ENCODE measurements at regions not wholly inside any gene's neighbourhood (a gene's known extent, or its start where the extent isn't known, plus 50 kb on each side); places are given as distances from the start of the nearest gene placed in this dataset.

DNA sequence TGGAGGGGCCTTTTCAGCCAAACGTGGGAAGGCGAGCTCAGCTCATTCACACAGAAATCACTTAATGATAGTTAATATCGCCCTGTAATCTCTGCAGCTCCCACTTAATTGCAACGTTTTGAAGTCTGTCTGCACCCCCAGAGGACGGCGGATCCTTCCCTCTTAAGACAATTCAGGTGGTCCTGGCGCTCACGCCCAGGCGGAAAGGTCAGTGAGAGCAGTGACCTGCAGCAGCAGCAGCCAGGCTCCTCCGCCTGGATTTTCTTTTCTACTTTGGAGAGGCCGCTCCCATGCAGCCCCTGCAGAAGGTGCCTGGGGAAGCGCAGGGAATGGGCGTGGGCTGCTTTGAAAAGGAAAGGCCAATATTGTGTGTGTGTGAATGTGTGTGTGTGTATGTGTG is 400.9 kb upstream of the IRX1 start:
- intact Hi-C loops (cut with DNase I): no loop called here
- ATAC-seq (no peak), DNase-seq (ENCODE audit: missing footprints) (no peak)

DNA sequence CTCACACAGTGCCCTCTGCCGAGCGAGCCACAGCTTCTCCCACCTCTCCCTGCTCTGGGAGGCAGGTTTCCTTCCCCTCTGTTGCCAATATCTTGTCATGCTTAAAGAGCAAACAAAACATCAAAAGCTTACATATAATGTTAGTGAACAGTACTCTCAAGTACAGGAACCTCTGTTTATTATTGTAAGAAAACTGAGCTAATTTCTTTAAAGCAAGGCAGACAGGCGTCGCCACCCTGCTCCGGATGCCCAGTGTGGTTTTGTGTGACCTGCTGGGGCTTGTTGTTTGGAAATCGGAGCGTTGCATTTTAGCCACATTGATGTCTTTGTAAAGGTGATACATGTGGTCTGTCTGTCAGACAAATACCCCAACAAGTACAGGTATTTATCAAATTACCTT is 401.4 kb upstream of the IRX1 start:
- no peak for DNase-seq (ENCODE audit: missing footprints)
- intact Hi-C loops (cut with DNase I): no loop called here

DNA sequence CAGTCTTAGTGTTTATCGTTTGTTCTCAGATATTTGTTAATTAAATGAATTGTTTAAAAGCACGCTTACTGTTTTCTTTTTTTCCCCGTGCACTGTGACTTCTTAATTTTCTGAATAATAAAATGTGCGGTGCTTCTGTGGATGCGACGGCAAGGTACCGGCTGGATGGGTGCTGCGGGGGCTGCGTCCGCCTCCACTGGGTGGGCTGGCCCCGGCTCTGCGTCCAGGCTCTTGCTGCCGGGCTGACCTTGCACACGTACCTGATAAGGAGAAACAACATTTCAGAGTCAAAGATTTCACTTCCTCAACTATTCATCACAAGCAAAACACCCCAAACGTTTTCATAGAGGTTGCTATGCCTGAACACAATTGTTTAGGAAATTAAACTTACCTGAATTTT is 404.0 kb upstream of the IRX1 start:
- no peak for DNase-seq (ENCODE audit: missing footprints)
- no peak for ATAC-seq
- intact Hi-C loops (cut with DNase I): no loop called here

More for the DNA sequence above, 401.4 kb upstream of the IRX1 start:
- no peak for ATAC-seq

DNA sequence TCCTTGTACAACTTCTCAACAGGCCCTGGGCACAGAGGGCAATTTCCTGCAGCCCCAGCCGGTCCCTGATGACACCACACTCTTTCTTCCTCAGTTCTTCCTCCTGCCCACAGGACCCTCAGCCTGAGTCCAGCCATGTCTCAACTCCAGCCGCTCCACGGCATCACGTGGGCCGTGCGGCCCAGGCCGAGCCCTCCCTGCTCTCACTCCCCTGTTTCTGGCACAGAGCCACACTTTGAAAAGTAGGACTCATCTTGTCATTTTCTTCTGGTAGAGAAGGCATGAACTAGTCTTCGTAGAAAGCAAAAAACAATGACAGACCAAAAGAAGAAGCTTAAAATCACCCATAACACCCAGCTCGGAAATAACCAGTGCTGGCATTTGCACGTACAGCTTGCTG is 404.7 kb upstream of the IRX1 start:
- DNase-seq (ENCODE audit: missing footprints): no peak
- intact Hi-C loops (cut with DNase I): no loop called here

DNA sequence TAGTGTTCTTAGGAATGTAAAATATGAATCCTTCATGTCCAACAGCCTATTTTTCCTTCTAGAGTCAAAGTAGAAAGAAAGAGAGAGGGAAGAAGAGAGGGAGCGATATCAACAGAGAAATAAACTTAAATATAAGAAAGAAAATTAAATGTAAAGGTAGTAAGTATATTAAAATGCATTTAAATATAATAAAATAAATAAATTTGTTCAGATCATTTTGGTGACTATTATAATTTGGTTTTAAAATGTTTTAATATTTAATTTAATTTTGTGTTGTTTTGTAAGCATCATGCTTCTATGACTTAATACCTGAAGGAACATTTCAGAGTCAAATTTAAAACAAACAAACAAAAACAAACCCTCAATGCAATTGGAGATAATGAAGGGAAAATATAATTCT is 405.2 kb upstream of the IRX1 start:
- DNase-seq (ENCODE audit: missing footprints): no peak
- ATAC-seq: no peak
- intact Hi-C loops (cut with DNase I): no loop called here

More for the DNA sequence above, 404.7 kb upstream of the IRX1 start:
- no peak for ATAC-seq

DNA sequence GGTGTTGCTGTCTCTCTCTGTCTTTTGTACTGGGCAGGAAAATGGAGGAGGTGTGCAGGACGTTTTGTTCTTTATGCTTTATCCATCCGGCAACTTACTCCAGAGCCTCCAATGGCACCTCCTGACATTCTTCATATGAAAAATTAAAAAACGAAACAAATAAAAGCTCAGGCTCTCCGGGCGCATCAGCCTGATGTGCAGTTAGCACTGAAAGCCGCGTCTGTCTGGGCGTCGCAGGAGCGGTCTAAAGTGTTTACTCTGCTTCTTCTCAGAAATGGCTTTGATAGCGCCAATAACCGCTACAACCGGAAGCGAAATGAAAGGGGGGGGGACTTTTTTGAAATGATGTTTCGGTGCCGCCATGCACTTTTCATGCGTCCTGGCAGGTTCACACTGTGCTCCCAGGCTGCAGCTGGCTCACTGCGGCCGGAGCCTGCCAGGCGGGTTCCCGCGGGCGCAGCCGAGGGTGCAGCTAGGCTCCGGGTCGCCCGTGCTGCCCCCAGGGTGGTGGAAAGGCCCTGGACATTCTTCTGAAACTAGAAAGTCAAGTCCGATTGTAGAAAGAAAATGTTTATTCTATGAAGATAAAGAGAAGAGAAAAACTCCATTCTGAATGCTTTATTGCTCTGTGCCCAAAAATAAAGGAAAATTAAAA is 407.7 kb upstream of the IRX1 start:
- no peak for ATAC-seq
- DNase-seq (ENCODE audit: missing footprints): no peak
- intact Hi-C loops (cut with DNase I): no loop called here

DNA sequence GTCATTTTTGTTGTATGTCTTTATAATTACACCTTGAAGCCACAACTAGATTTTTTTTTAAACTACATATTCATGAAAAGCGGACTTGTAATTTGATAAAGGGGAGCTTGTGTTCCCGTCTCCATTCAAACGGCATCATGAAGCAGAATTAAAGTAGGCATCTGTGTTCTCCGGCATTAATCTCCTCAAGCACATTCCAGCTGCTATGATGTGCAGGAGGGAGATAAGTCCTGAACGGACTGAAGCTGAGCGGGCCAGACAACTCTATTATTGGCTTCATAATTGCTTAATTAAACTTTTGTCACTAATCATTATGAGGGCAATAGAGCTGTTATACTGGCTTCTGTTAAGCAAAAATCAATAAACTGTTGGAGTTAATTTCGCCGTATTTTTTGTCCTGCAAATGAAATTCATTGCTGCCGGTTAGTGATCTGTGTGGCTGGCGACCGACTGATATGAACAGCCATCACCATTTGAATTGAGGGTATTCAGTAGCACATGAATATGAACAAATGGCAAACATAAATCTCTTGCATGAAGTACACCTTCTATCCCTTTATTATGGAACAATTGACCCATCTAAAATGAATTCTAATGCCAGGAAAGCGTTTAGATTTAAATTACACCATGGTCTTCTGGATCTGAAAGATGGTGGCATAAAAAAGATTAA is 408.8 kb upstream of the IRX1 start:
- DNase-seq (ENCODE audit: missing footprints): no peak
- intact Hi-C loops (cut with DNase I): no loop called here
- no peak for ATAC-seq

DNA sequence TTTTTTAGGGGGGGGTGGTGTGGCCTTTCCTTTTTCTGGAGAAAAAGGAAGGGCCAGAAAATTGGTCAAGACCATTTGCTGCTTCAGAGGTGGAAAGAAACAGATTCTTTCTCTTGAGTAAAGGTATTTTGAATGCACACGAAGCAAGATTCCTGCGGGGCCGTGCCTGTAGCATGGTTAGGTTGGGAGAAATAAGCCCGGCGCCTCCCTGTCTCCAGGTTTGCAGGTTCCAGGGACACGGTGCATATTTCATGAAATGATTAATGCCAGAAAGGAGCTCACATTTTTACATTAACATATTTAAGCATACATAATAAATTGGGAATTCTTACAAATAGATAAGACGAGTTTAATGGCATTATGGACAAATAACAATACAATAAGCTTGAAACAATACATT is 409.5 kb upstream of the IRX1 start:
- DNase-seq (ENCODE audit: missing footprints) (no peak), ATAC-seq (no peak)
- intact Hi-C loops (cut with DNase I): no loop called here

DNA sequence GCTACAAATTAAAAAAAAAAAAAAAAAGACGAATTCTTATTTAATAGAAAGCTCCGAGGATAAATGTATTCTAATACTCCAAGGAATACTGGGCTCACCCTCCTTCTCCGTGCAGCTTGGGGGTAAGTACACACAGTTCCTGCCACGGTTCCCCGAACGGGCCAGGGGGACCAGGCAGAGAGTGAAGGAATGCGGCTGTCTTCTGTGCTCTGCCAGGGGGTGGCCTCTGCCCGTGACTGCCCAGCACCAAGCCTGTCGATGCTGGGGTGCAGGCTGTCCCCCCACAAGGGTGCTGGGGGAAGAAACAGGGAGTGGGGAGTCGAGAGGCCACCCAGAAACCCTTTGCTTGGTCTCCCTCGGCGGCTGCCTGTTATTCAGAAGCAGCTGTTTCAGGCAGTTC is 410.1 kb upstream of the IRX1 start:
- ATAC-seq: no peak

DNA sequence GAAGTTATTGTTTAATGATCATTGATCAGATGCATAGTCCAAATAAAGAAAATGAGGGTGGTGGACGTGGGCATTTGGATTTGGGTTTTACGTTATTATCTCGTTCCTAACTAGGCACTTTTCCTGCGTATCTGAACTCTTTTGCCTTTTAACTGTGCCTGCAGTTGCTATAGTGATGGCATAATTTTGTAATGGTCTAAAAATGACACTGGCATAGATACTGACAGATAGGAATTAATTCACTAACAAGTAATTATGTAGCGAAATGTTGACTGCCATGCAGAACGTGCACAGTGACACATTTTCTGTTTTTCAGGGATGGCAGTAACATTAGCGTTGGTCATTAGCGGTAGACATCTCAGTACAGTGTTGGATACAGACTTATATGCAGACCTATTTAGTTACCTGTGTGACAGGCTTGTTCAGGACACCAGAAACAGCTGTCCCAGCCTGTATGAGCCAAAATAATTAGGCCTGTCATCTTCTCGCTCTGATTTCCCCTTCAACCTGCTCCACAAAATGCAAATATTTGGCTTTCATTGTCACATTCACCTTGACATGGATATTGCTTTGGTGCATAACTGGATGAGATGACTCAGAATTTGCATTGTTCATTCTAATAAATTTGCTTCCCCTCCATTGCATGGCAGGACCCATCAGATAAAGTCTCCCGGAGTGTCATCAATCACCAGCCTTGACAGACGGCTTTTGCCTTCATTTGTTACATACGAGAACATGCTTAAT is 413.3 kb upstream of the IRX1 start:
- intact Hi-C loops (cut with DNase I): no loop called here
- ATAC-seq: no peak
- no peak for DNase-seq (ENCODE audit: missing footprints)

More for the DNA sequence above, 410.1 kb upstream of the IRX1 start:
- no peak for DNase-seq (ENCODE audit: missing footprints)
- intact Hi-C loops (cut with DNase I): no loop called here

DNA sequence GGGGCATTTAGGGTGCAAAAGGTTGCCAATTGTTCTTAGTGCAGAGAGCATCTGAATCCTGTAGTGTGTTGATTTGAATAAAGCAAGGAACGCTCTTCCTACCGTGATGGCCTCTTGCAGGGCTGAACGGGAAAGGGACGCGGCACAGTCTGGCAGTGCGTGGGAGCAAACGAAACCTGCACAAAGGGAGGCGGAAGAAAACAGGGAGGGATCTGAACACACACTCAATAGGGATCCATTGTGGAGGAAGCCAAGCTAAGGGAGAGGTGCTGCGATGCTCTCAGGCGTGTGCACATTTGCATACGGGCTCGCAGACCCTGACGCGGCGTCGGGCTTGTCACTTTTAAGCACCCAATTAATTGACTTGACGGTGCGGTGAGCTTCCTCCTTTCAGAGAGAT is 414.0 kb upstream of the IRX1 start:
- no peak for ATAC-seq
- no peak for DNase-seq (ENCODE audit: missing footprints)

DNA sequence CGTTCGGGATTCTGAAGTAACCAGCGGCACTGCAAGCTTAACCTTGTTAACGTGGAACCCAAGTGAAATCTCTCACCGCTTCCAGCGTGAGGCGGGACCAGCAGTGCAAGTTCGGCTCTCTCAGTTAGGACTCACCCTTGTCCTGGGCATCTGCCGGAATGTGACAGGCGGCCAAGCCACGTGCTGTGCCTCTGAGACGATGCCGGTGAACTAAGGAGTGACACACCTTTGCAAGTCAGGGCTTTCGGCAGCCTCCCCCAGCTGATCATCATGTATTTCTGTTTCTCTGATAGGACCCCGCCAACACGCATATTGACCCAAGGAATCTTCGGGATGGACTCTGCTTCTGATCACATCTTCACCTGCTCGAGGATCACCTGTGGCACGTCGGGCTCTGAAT is 415.0 kb upstream of the IRX1 start:
- no peak for ATAC-seq
- intact Hi-C loops (cut with DNase I): no loop called here
- no peak for DNase-seq (ENCODE audit: missing footprints)

More for the DNA sequence above, 414.0 kb upstream of the IRX1 start:
- intact Hi-C loops (cut with DNase I): no loop called here

DNA sequence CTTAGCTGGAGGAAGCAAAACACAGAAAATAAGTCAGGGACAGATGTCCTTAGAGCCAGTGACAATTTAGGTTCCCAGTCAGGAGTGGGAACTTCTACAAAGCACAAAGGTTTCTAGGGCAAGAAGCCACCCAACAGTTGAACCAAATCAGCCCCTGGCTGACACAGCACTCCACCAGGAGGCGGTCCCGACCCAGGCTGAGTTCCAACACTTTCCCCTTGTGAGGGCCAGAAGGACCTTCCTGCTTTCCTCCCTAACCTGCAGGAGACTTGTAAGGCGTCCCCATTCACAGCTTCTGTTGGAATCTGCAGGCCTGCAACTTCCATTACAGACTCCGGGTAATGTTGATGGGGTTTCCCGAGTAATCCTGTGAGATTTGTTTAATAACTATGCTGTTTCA is 416.4 kb upstream of the IRX1 start:
- DNase-seq (ENCODE audit: missing footprints): no peak
- intact Hi-C loops (cut with DNase I): no loop called here
- ATAC-seq: no peak

DNA sequence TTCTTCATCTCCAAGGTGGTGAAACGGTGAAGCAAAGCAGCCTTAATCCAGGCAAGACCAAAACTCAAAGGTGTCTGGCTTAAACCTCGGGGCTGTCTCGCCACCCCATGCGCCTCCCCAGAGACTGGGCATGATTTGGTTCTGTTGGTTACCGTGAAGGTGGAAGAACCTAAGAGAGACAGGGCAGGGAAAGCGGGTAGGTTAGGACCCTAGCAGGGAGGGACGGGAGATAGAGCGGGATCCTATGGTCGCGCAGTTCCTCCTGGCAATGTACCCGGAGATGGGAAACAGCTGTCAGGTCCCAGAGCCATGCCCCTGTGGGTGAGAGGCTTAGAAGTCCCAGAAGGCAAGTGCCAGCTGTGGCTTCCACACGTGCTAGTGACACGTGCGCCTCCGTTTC is 418.3 kb upstream of the IRX1 start:
- DNase-seq (ENCODE audit: missing footprints) (no peak), ATAC-seq (no peak)
- intact Hi-C loops (cut with DNase I): no loop called here

DNA sequence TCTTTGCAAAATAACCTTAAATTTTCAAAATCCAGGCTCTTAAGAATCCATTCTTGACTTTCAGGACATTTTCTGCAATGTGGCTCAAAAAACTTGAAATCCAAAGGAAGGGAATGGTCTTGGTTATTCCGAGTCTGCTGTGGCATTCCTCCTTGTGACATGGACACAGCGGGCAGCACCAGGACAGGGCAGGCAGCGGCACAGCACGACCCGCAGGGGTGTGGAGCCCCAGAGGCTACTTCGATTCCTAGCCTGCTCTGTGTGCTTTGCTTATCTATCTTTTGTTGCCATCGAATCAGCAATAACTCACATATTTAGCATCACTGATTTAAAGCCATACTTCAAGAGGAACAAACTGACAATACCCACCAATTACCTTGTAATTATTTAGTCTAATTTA is 420.2 kb upstream of the IRX1 start:
- ATAC-seq (no peak), DNase-seq (ENCODE audit: missing footprints) (no peak)
- intact Hi-C loops (cut with DNase I): no loop called here

DNA sequence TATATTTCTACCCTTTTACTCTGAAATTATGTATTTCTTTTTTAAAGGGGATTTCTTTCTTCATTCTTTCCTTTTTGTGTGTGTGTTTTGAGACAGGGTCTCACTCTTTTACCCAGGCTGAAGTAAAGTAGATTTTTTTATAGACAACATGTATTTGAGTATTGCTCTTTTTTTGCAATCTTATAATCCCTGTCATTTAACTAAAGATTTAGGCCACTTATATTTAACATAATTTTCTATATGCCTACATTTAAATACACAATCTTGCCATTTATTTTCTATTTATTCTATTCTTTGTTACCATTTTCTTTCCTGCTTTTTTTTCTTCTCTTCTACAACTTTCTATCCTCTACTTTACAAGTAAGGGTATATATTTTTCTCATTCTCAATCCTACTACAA is 416.0 kb upstream of the IRX2 start:
- intact Hi-C loops (cut with DNase I): no loop called here
- DNase-seq (ENCODE audit: missing footprints): no peak
- no peak for ATAC-seq

DNA sequence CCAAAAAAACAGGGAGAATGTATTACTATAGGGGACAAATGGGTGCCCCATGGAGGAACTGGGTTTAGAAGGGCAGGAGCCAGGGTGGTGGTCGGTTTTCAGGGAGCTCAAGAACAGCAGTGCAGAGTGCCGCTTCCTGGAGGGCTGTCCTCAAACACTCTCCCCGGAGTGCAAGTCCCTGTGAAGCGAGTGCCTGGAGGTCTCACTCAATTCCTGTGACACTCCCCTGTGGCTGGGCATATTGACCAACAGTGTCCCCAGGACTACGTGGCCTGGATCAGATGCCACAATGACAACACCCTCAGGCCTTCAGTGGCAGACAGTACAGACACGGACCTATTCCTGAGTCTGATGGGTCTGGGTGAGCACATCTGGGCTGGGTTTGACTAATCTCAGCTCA is 412.1 kb upstream of the IRX2 start:
- no peak for DNase-seq (ENCODE audit: missing footprints)
- intact Hi-C loops (cut with DNase I): no loop called here

DNA sequence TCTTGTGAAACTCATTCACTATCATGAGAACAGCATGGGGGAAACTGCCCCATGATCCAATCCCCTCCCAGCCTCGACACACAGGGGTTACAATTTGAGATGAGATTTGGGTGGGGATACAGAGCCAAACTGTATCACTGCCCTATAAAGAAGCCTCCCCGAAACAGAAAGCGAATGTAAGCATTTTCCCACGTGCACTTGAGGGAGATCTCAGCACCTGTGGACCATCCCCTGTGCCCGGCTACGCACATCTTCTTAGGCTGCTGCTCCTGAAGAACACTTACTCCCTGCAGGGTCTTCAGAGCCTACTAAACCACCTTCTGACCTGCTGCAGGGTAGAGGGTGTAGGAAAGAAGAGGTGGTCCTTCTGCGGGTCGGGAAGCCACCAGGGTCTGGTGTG is 410.2 kb upstream of the IRX2 start:
- DNase-seq (ENCODE audit: missing footprints) (no peak), ATAC-seq (no peak)
- intact Hi-C loops (cut with DNase I): no loop called here

More for the DNA sequence above, 412.1 kb upstream of the IRX2 start:
- ATAC-seq: no peak

DNA sequence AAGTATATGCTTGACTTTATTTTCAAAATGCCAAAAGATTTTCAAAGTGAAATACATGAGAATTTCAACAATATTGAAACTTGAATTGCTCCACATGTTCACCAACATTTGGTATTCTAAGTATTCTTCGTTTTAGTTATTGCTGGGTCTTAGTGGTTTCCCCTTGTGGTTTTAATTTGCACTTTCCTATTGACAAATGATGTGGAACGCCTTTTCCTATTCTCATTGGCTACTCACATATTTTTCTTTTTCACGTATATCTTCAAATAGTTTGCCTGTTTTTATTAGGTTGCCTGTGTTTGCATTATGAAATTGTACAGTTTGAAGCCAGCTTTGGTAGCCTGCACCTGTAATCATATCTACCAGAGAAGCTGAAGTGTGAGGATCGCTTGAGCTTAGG is 405.7 kb upstream of the IRX2 start:
- no peak for ATAC-seq
- intact Hi-C loops (cut with DNase I): no loop called here
- no peak for DNase-seq (ENCODE audit: missing footprints)

DNA sequence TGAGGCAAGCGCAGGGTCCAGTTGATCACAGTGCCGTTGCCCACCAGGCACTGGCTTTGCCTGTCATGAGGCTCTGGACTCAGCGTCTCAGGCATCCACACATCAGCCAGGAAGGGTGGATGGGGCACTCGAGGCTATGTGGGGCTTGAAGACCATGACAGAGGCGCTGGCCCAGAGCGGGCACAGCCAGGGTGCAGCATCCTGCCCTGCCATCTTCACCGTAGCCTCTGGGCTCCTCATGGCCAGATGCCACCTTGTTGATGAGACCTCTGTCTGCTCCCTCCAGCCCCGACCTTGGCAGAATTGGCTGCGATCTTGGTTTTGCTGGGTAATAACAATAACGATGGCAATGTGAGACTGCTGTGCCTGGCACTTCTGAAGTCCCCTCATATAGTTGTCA is 404.2 kb upstream of the IRX2 start:
- intact Hi-C loops (cut with DNase I): no loop called here
- no peak for ATAC-seq
- no peak for DNase-seq (ENCODE audit: missing footprints)
